CD14-positive monocyte (primary cell): ENCODE measurements at regions not wholly inside any gene's neighbourhood (a gene's known extent, or its start where the extent isn't known, plus 50 kb on each side); places are given as distances from the start of the nearest gene placed in this dataset.

Source experiments
- DNase-seq, 3 donors: peaks; one replicate each; pipeline ENCODE4 v3.0.0-alpha.2; 2011 to 2022
- H2AFZ ChIP-seq: 2 replicates; pipeline ENCODE4 v1.6.0; 2012; ENCODE audit warnings: mild to moderate bottlenecking, low read depth, low read length, inconsistent platforms; ENCODE audit not compliant: insufficient read depth, poor library complexity, severe bottlenecking
- H3K27ac ChIP-seq, 2 donors: 1 replicate in 1 of 2; 2 replicates in 1 of 2; pipeline ENCODE4 v1.5.1; 2012 to 2013; ENCODE audit warnings: low read length in 2 of 2, control low read depth in 1 of 2, inconsistent platforms in 1 of 2, low read depth in 1 of 2, mild to moderate bottlenecking in 1 of 2
- H3K27me3 ChIP-seq, 2 donors: one replicate each; pipeline versions ENCODE4 v1.6.0 to v1.6.1; 2011 to 2013; ENCODE audit warnings: low read length in 2 of 2; ENCODE audit not compliant: control insufficient read depth in 2 of 2, insufficient read depth in 2 of 2
- H3K36me3 ChIP-seq, 2 donors: replicated peaks in 1 of 2; 1 replicate in 1 of 2; 2 replicates in 1 of 2; pipeline versions ENCODE4 v1.5.1 to v1.6.1; 2012 to 2013; ENCODE audit warnings: low read length in 2 of 2, control low read depth in 1 of 2, inconsistent platforms in 1 of 2, mild to moderate bottlenecking in 1 of 2; ENCODE audit not compliant: insufficient read depth in 2 of 2, control insufficient read depth in 1 of 2
- H3K4me1 ChIP-seq, 2 donors: 1 replicate in 1 of 2; 2 replicates in 1 of 2; pipeline versions ENCODE4 v1.5.1 to v1.6.1; 2012 to 2013; ENCODE audit warnings: low read length in 2 of 2, control low read depth in 1 of 2, inconsistent platforms in 1 of 2, mild to moderate bottlenecking in 1 of 2, moderate library complexity in 1 of 2; ENCODE audit not compliant: insufficient read depth in 2 of 2, control insufficient read depth in 1 of 2
- H3K4me2 ChIP-seq: replicated peaks from 2 replicates; pipeline ENCODE3; 2012; ENCODE audit warnings: low read length, moderate library complexity, mild to moderate bottlenecking; ENCODE audit not compliant: poor library complexity, severe bottlenecking; ENCODE audit errors: extremely low read depth
- H3K4me3 ChIP-seq, 3 experiments: fragments of 200-600 bp in 1 of 3; sonication (generic) in 1 of 3; replicated peaks in 1 of 3; 1 replicate in 2 of 3; 2 replicates in 1 of 3; pipeline ENCODE4 v1.5.1; 2011 to 2013; ENCODE audit warnings: low read length in 3 of 3, mild to moderate bottlenecking in 3 of 3, control low read depth in 2 of 3, low read depth in 2 of 3, inconsistent platforms in 1 of 3, moderate library complexity in 1 of 3
- H3K79me2 ChIP-seq: 2 replicates; pipeline ENCODE4 v1.6.0; 2012; ENCODE audit warnings: mild to moderate bottlenecking, control low read depth, inconsistent platforms, low read length, moderate library complexity; ENCODE audit not compliant: insufficient read depth
- H3K9ac ChIP-seq: 2 replicates; pipeline ENCODE4 v1.6.0; 2017; ENCODE audit warnings: low read length, mild to moderate bottlenecking; ENCODE audit not compliant: insufficient read depth, poor library complexity, severe bottlenecking
- H3K9me3 ChIP-seq, 2 donors: replicated peaks in 1 of 2; 1 replicate in 1 of 2; 2 replicates in 1 of 2; pipeline versions ENCODE4 v1.5.1 to v1.6.1; 2012 to 2013; ENCODE audit warnings: low read length in 2 of 2, control low read depth in 1 of 2; ENCODE audit not compliant: control insufficient read depth in 1 of 2, insufficient read depth in 1 of 2
- H4K20me1 ChIP-seq: 2 replicates; pipeline ENCODE4 v1.6.0; 2012; ENCODE audit warnings: mild to moderate bottlenecking, low read length, control low read depth, moderate library complexity; ENCODE audit not compliant: insufficient read depth
- H3K27ac Mint-ChIP-seq, 7 donors: one replicate each; pipeline ENCODE4 v1.8.0; 2020; ENCODE audit warnings: mild to moderate bottlenecking in 7 of 7, mixed read lengths in 7 of 7, moderate library complexity in 6 of 7, inconsistent platforms in 2 of 7
- H3K27me3 Mint-ChIP-seq, 3 donors: one replicate each; pipeline ENCODE4 v1.8.0; 2021 to 2022; ENCODE audit warnings: low read depth in 3 of 3, mild to moderate bottlenecking in 3 of 3, mixed read lengths in 3 of 3, moderate library complexity in 3 of 3, inconsistent platforms in 1 of 3
- H3K36me3 Mint-ChIP-seq, 2 donors: one replicate each; pipeline ENCODE4 v1.8.0; 2020; ENCODE audit warnings: mixed read lengths in 2 of 2, inconsistent platforms in 1 of 2, mild to moderate bottlenecking in 1 of 2
- H3K4me1 Mint-ChIP-seq: one replicate; pipeline ENCODE4 v1.8.0; 2020; ENCODE audit warnings: mild to moderate bottlenecking, mixed read lengths
- H3K4me3 Mint-ChIP-seq, 2 donors: one replicate each; pipeline ENCODE4 v1.8.0; 2020; ENCODE audit warnings: mild to moderate bottlenecking in 2 of 2, mixed read lengths in 2 of 2, moderate library complexity in 1 of 2
- H3K9me3 Mint-ChIP-seq, 7 donors: one replicate each; pipeline ENCODE4 v1.8.0; 2020 to 2022; ENCODE audit warnings: mixed read lengths in 7 of 7, mild to moderate bottlenecking in 6 of 7, moderate library complexity in 6 of 7, inconsistent platforms in 2 of 7
- WGBS: methylation state at CpG from one replicate; pipeline ENCODE4 v1.1.5; 2013; ENCODE audit warnings: missing lambda C conversion rate; ENCODE audit not compliant: insufficient coverage; 5-methylcytosine and 5-hydroxymethylcytosine counted together
- intact Hi-C, 2 donors: fragments of 100-400 bp; cut with micrococcal nuclease; formaldehyde crosslinking; loops; one replicate each; pipeline versions ENCODE4 v1.15.0 to v1.15.1; 2023
- TF ChIP-seq, protein P1 (sequence below): fragments of 200-600 bp; IDR thresholded peaks from one replicate; pipeline ENCODE4 v1.8.0; 2022; ENCODE audit warnings: antibody characterized with exemption, mild to moderate bottlenecking

DNA sequence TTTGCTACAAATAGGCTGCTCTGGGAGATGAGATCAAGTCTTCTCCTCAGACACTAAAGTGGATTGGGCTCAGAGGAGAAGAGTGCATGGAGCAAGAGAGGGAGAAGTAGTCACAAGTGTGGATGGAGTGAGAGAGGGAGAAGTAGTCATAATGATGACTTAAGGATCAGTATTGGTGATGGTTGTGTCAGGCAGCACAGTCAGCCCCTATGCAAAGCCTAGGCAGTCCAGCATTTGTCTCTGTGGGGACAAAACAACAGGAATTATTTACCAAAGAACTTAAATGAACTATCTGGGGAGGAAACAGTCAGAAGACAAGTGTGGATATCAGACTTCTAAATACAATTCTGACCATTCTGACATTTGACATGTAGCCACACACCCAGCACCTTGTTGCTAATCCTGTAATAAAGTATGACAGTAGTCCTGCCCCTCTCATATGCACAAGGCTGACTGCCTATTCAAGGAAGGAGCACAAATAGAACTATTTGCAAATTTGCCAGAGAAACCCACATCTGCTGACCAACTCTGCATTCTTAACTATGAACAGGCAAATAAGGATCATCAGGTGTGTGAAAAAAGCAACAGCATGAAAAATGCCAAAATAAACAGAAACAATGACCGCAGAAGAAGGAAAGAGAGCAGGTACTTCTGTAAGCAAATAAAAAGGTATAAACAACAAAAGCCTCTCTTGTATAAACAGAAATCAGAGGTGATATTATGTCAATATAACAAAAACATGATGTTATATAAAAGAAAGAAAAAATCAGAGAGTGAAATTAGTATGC is 1597.9 kb upstream of the ACVR2A start:
- H2AFZ ChIP-seq = no peak overlapping the region
- no peaks in the 10 kb centered on the region for H3K9me3 ChIP-seq
- intact Hi-C loops = no loop called here
- H3K4me1 ChIP-seq = no peaks in the 10 kb centered on the region
- Mint-ChIP-seq H3K27me3 (peaks cover 0 to 2% (median 0%) of the 10 kb centered on the region in 3 donors), H3K36me3 (no peaks in the 10 kb centered on the region), H3K4me3 (no peak overlapping the region), H3K4me1 (no peaks in the 10 kb centered on the region), H3K9me3 (peaks cover 0 to 3% (median 0%) of the 10 kb centered on the region in 7 donors), H3K27ac (peak overlapping the region in 1 of 7 donors; percentile 64)
- H3K27me3 ChIP-seq = no peaks in the 10 kb centered on the region
- no peak overlapping the region for H3K27ac ChIP-seq
- no peaks in the 10 kb centered on the region for H4K20me1 ChIP-seq
- H3K36me3 ChIP-seq = no peaks in the 10 kb centered on the region
- no peak for DNase-seq
- no peak overlapping the region for H3K9ac ChIP-seq
- no peak overlapping the region for H3K4me2 ChIP-seq
- no peak overlapping the region for H3K4me3 ChIP-seq
- WGBS = no CpG with 5 or more reads among the region's 1 CpG
- TF ChIP-seq, protein P1, sequence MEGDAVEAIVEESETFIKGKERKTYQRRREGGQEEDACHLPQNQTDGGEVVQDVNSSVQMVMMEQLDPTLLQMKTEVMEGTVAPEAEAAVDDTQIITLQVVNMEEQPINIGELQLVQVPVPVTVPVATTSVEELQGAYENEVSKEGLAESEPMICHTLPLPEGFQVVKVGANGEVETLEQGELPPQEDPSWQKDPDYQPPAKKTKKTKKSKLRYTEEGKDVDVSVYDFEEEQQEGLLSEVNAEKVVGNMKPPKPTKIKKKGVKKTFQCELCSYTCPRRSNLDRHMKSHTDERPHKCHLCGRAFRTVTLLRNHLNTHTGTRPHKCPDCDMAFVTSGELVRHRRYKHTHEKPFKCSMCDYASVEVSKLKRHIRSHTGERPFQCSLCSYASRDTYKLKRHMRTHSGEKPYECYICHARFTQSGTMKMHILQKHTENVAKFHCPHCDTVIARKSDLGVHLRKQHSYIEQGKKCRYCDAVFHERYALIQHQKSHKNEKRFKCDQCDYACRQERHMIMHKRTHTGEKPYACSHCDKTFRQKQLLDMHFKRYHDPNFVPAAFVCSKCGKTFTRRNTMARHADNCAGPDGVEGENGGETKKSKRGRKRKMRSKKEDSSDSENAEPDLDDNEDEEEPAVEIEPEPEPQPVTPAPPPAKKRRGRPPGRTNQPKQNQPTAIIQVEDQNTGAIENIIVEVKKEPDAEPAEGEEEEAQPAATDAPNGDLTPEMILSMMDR = no peak
- no peaks in the 10 kb centered on the region for H3K79me2 ChIP-seq

DNA sequence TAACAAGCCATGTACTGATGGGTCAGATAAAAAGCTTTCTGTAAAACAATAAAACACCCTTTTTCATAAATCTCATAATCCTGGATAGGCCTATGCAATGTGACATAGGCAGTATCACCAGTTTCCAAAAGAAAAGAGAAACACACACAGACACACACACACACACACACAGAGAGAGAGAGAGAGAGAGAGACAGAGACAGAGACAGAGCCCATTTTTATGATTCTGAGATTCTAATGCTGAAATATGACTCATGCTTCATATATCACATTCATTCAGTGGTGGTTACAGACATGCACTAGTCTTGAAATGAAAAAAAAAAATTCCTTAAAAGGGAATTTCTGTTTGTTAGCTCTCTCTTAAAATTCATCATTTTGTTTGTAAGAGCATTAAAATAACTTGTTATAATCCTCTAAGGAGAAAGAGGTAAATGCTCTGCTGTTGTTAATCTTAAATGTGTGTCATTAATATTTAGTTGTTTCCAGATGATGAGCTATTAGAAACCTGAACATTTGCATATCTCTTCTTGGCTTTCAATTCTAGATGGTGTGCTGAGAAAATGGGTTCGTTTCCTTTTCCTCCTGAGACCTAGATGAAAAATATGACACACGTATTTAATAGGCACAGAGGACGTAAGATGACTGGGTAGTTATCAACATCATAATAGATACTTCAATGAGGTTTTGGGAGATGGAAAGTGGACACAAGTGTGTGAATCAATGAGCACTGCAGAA is 1598.7 kb upstream of the ACVR2A start:
- Mint-ChIP-seq H3K27ac (no peak overlapping the region), H3K4me1 (no peaks in the 10 kb centered on the region), H3K27me3 (peaks cover 0 to 2% (median 0%) of the 10 kb centered on the region in 3 donors), H3K4me3 (no peak overlapping the region), H3K9me3 (peaks cover 0 to 3% (median 0%) of the 10 kb centered on the region in 7 donors), H3K36me3 (no peaks in the 10 kb centered on the region)
- intact Hi-C loops = no loop called here
- Histone ChIP-seq H2AFZ (no peak overlapping the region), H3K79me2 (no peaks in the 10 kb centered on the region), H3K9ac (no peak overlapping the region), H3K36me3 (no peaks in the 10 kb centered on the region), H3K4me3 (no peak overlapping the region), H3K4me2 (no peak overlapping the region), H3K27ac (no peak overlapping the region), H3K9me3 (no peaks in the 10 kb centered on the region), H3K4me1 (no peaks in the 10 kb centered on the region), H4K20me1 (no peaks in the 10 kb centered on the region), H3K27me3 (no peaks in the 10 kb centered on the region)
- TF ChIP-seq, protein P1 = no peak
- no peak for DNase-seq
- no CpG with 5 or more reads among the region's 3 CpGs for WGBS
